ENCODE measurements at regions not wholly inside any gene's neighbourhood (a gene's known extent, or its start where the extent isn't known, plus 50 kb on each side); places are given as distances from the start of the nearest gene placed in this dataset.

DNA sequence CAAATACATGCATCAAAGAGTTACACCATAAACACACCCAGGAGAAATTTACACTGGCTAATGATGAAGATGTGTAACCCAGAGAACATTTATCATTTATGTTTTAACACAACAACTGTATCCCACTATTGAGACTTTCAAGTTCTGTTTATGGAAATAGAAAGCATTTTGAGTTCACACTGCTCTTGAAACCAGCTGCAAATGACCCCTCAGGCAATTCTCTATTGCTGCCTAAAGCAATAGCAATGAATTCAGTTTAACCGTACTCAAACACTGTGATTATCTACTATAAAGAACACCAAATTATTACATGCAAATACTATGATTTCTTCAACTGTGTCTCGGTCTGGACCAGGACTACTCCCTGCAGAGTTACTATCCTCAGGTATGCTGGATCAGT is 452.7 kb upstream of the NRXN1 start:
- no peak overlapping the region for H3K4me2 ChIP-seq (ENCODE audit: low read depth, low read length, poor library complexity, severe bottlenecking)
- no peak overlapping the region for H2AFZ ChIP-seq (ENCODE audit: low read depth, low read length, severe bottlenecking)
- no peak overlapping the region for H3K27ac ChIP-seq (ENCODE audit: low read depth, low read length)
- H3K9me3 ChIP-seq (ENCODE audit: insufficient read depth, low read length) = no peaks in the 10 kb centered on the region
- H3K4me3 ChIP-seq (ENCODE audit: insufficient read depth, low read length, poor library complexity, severe bottlenecking) = no peak overlapping the region
- no peaks in the 10 kb centered on the region for H3K9me2 ChIP-seq (replicated peaks; ENCODE audit: insufficient read depth, low read length)
- TF ChIP-seq, protein P1, sequence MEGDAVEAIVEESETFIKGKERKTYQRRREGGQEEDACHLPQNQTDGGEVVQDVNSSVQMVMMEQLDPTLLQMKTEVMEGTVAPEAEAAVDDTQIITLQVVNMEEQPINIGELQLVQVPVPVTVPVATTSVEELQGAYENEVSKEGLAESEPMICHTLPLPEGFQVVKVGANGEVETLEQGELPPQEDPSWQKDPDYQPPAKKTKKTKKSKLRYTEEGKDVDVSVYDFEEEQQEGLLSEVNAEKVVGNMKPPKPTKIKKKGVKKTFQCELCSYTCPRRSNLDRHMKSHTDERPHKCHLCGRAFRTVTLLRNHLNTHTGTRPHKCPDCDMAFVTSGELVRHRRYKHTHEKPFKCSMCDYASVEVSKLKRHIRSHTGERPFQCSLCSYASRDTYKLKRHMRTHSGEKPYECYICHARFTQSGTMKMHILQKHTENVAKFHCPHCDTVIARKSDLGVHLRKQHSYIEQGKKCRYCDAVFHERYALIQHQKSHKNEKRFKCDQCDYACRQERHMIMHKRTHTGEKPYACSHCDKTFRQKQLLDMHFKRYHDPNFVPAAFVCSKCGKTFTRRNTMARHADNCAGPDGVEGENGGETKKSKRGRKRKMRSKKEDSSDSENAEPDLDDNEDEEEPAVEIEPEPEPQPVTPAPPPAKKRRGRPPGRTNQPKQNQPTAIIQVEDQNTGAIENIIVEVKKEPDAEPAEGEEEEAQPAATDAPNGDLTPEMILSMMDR (IDR thresholded peaks at IDR 0.05; ENCODE audit: insufficient read depth, low read length, poor library complexity, severe bottlenecking) = no peak
- TF ChIP-seq EZH2phosphoT487 (conservative IDR thresholded peaks at IDR 0.05; ENCODE audit: low read length) = no peak
- no peak overlapping the region for H3K9ac ChIP-seq (ENCODE audit: low read length)
- no peaks in the 10 kb centered on the region for H3K36me3 ChIP-seq (ENCODE audit: low read length)
- H3K27me3 ChIP-seq (ENCODE audit: low read length) = no peaks in the 10 kb centered on the region
- no peaks in the 10 kb centered on the region for H3K79me2 ChIP-seq (ENCODE audit: insufficient read depth, low read length)
- no peaks in the 10 kb centered on the region for H4K20me1 ChIP-seq (ENCODE audit: low read depth, low read length)
- no peaks in the 10 kb centered on the region for H3F3A ChIP-seq (ENCODE audit: insufficient read depth)

GRCh38 chr2:51483720-51484119 is 451.8 kb upstream of the NRXN1 start:
- H3F3A ChIP-seq (ENCODE audit: insufficient read depth) = no peaks in the 10 kb centered on the region
- no peak for TF ChIP-seq EZH2phosphoT487 (conservative IDR thresholded peaks at IDR 0.05; ENCODE audit: low read length)
- TF ChIP-seq, protein P1 (IDR thresholded peaks at IDR 0.05; ENCODE audit: insufficient read depth, low read length, poor library complexity, severe bottlenecking) = no peak
- no peaks in the 10 kb centered on the region for H3K27me3 ChIP-seq (ENCODE audit: low read length)
- no peaks in the 10 kb centered on the region for H3K9me3 ChIP-seq (ENCODE audit: insufficient read depth, low read length)
- H3K27ac ChIP-seq (ENCODE audit: low read depth, low read length) = no peak overlapping the region
- no peak overlapping the region for H3K4me2 ChIP-seq (ENCODE audit: low read depth, low read length, poor library complexity, severe bottlenecking)
- H3K4me3 ChIP-seq (ENCODE audit: insufficient read depth, low read length, poor library complexity, severe bottlenecking) = no peak overlapping the region
- H3K9ac ChIP-seq (ENCODE audit: low read length) = no peak overlapping the region
- H3K36me3 ChIP-seq (ENCODE audit: low read length) = no peaks in the 10 kb centered on the region
- H3K9me2 ChIP-seq (replicated peaks; ENCODE audit: insufficient read depth, low read length) = no peaks in the 10 kb centered on the region
- no peaks in the 10 kb centered on the region for H4K20me1 ChIP-seq (ENCODE audit: low read depth, low read length)
- H3K79me2 ChIP-seq (ENCODE audit: insufficient read depth, low read length) = no peaks in the 10 kb centered on the region
- no peak overlapping the region for H2AFZ ChIP-seq (ENCODE audit: low read depth, low read length, severe bottlenecking)

GRCh38 chr2:51472783-51473182 is 440.9 kb upstream of the NRXN1 start:
- Histone ChIP-seq H3K4me2 (ENCODE audit: low read depth, low read length, poor library complexity, severe bottlenecking) (no peak overlapping the region), H3F3A (ENCODE audit: insufficient read depth) (no peaks in the 10 kb centered on the region), H2AFZ (ENCODE audit: low read depth, low read length, severe bottlenecking) (no peak overlapping the region), H3K9me2 (replicated peaks; ENCODE audit: insufficient read depth, low read length) (no peaks in the 10 kb centered on the region), H3K9me3 (ENCODE audit: insufficient read depth, low read length) (no peaks in the 10 kb centered on the region), H3K79me2 (ENCODE audit: insufficient read depth, low read length) (no peaks in the 10 kb centered on the region), H3K4me3 (ENCODE audit: insufficient read depth, low read length, poor library complexity, severe bottlenecking) (no peak overlapping the region), H3K36me3 (ENCODE audit: low read length) (no peaks in the 10 kb centered on the region), H3K9ac (ENCODE audit: low read length) (no peak overlapping the region), H3K27ac (ENCODE audit: low read depth, low read length) (no peak overlapping the region), H4K20me1 (ENCODE audit: low read depth, low read length) (no peaks in the 10 kb centered on the region), H3K27me3 (ENCODE audit: low read length) (no peaks in the 10 kb centered on the region)
- TF ChIP-seq, protein P1 (IDR thresholded peaks at IDR 0.05; ENCODE audit: insufficient read depth, low read length, poor library complexity, severe bottlenecking) = no peak
- TF ChIP-seq EZH2phosphoT487 (conservative IDR thresholded peaks at IDR 0.05; ENCODE audit: low read length) = no peak

Data from SU-DHL-6 (cell line).